ENCODE measurements at regions not wholly inside any gene's neighbourhood (a gene's known extent, or its start where the extent isn't known, plus 50 kb on each side); places are given as distances from the start of the nearest gene placed in this dataset.

- TF ChIP-seq CTCF (IDR thresholded peaks at IDR 0.05; ENCODE audit: low read depth, low read length) (no peak), EZH2phosphoT487 (IDR thresholded peaks at IDR 0.05; ENCODE audit: low read depth) (no peak)
These were observed 201.4 kb downstream of the PTEN start for GRCh38 chr10:88064608-88065382.
